ENCODE measurements at regions not wholly inside any gene's neighbourhood (a gene's known extent, or its start where the extent isn't known, plus 50 kb on each side); places are given as distances from the start of the nearest gene placed in this dataset.

DNA sequence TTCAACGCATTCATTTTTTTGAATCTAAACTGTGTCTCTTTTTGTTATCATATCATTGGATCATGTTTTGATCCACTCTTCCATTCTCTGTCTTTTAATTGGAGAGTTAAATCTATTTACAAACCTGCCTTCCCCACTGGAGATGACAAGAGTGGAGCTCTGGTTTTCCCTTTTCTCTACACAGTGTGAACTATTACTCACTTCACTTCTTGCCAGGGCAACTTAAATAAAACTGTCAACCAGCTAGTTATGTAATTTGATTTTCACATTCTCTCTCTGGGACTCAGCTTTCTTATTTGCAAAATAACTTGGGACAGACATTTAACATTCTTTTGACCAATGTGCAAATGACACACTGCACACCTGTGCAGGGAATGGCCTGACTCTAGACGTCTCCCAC lies 230.8 kb upstream of the CST7 start:
- TF ChIP-seq, protein P1, sequence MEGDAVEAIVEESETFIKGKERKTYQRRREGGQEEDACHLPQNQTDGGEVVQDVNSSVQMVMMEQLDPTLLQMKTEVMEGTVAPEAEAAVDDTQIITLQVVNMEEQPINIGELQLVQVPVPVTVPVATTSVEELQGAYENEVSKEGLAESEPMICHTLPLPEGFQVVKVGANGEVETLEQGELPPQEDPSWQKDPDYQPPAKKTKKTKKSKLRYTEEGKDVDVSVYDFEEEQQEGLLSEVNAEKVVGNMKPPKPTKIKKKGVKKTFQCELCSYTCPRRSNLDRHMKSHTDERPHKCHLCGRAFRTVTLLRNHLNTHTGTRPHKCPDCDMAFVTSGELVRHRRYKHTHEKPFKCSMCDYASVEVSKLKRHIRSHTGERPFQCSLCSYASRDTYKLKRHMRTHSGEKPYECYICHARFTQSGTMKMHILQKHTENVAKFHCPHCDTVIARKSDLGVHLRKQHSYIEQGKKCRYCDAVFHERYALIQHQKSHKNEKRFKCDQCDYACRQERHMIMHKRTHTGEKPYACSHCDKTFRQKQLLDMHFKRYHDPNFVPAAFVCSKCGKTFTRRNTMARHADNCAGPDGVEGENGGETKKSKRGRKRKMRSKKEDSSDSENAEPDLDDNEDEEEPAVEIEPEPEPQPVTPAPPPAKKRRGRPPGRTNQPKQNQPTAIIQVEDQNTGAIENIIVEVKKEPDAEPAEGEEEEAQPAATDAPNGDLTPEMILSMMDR (IDR thresholded peaks at IDR 0.05): no peak
- TF ChIP-seq POLR2A (IDR thresholded peaks at IDR 0.05): no peak

Measured in esophagus squamous epithelium (tissue), 4 donors.